ENCODE measurements at regions not wholly inside any gene's neighbourhood (a gene's known extent, or its start where the extent isn't known, plus 50 kb on each side); places are given as distances from the start of the nearest gene placed in this dataset.

DNA sequence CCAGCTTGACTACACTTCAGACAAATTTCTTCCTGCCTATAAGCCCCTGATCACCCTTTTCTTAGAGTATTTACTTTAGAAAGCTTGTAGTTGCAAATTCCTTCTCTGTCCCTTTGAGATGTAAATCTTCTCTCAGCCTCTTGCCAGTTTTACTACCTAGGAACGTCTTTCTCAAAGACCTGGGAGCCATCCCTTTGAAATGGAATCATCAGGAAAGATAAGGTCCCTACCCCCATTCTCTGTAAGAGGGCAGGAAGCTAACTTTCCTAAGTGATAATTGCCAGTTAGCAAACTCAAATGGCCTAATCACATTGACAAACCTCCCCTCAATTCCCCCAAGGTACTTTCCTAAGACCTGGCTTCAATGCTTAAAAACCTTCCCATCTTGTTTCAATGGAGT is 304.5 kb downstream of the MDFIC start:
- Histone ChIP-seq H3K27me3 (replicated peaks; ENCODE audit: insufficient read depth, low read length) (no peaks in the 10 kb centered on the region), H3K4me2 (ENCODE audit: low read depth, low read length) (no peak overlapping the region), H3K79me2 (ENCODE audit: low read length) (no peaks in the 10 kb centered on the region), H3K9me2 (replicated peaks; ENCODE audit: insufficient read depth, low read length) (no peaks in the 10 kb centered on the region), H3K9ac (ENCODE audit: low read length) (no peak overlapping the region), H3K4me1 (ENCODE audit: low read length) (peaks cover 10% of the 10 kb centered on the region), H2AFZ (ENCODE audit: low read length) (no peak overlapping the region), H3K27ac (ENCODE audit: low read length) (no peak overlapping the region), H4K20me1 (ENCODE audit: insufficient read depth, low read length) (no peaks in the 10 kb centered on the region), H3K36me3 (replicated peaks; ENCODE audit: insufficient read depth, low read length) (no peaks in the 10 kb centered on the region), H3F3A (ENCODE audit: insufficient read depth, low read length) (no peaks in the 10 kb centered on the region), H3K4me3 (ENCODE audit: low read length) (no peak overlapping the region), H3K9me3 (replicated peaks; ENCODE audit: insufficient read depth, low read length) (no peaks in the 10 kb centered on the region)
- no peak for DNase-seq
- no peak for TF ChIP-seq EZH2 (optimal IDR thresholded peaks at IDR 0.05; ENCODE audit: low read depth, low read length)
- no peak for TF ChIP-seq EZH2phosphoT487 (IDR thresholded peaks at IDR 0.05; ENCODE audit: low read length)
- TF ChIP-seq, protein P1, sequence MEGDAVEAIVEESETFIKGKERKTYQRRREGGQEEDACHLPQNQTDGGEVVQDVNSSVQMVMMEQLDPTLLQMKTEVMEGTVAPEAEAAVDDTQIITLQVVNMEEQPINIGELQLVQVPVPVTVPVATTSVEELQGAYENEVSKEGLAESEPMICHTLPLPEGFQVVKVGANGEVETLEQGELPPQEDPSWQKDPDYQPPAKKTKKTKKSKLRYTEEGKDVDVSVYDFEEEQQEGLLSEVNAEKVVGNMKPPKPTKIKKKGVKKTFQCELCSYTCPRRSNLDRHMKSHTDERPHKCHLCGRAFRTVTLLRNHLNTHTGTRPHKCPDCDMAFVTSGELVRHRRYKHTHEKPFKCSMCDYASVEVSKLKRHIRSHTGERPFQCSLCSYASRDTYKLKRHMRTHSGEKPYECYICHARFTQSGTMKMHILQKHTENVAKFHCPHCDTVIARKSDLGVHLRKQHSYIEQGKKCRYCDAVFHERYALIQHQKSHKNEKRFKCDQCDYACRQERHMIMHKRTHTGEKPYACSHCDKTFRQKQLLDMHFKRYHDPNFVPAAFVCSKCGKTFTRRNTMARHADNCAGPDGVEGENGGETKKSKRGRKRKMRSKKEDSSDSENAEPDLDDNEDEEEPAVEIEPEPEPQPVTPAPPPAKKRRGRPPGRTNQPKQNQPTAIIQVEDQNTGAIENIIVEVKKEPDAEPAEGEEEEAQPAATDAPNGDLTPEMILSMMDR (IDR thresholded peaks at IDR 0.05; ENCODE audit: low read length): no peak

DNA sequence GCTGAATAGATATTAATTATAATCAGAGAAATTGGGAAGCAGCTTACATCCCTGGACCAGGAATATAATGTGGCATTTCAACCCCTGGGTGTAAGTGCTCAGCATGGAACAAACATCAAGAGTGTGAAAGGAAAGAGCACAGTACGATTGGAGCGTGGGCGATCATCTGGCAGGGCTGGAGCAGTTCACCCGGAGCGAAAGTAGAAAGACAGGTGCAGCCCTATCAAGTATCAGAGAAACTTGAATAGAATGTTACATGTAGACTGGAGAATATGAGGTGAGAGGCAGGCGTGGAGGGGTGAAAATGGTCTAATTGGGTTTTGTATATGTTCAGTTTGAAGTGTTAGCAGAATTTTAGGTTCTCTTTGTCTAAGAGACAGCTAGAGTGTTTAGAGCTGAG is 303.0 kb downstream of the MDFIC start:
- Histone ChIP-seq H3K27me3 (replicated peaks; ENCODE audit: insufficient read depth, low read length) (no peaks in the 10 kb centered on the region), H3K4me1 (ENCODE audit: low read length) (peaks cover 6% of the 10 kb centered on the region), H3K9me2 (replicated peaks; ENCODE audit: insufficient read depth, low read length) (no peaks in the 10 kb centered on the region), H3K9me3 (replicated peaks; ENCODE audit: insufficient read depth, low read length) (no peaks in the 10 kb centered on the region), H3K4me3 (ENCODE audit: low read length) (no peak overlapping the region), H3F3A (ENCODE audit: insufficient read depth, low read length) (no peaks in the 10 kb centered on the region), H3K4me2 (ENCODE audit: low read depth, low read length) (no peak overlapping the region), H3K9ac (ENCODE audit: low read length) (no peak overlapping the region), H3K79me2 (ENCODE audit: low read length) (no peaks in the 10 kb centered on the region), H2AFZ (ENCODE audit: low read length) (no peak overlapping the region), H3K27ac (ENCODE audit: low read length) (no peak overlapping the region), H3K36me3 (replicated peaks; ENCODE audit: insufficient read depth, low read length) (no peaks in the 10 kb centered on the region), H4K20me1 (ENCODE audit: insufficient read depth, low read length) (no peaks in the 10 kb centered on the region)
- no peak for DNase-seq
- no peak for TF ChIP-seq EZH2 (optimal IDR thresholded peaks at IDR 0.05; ENCODE audit: low read depth, low read length)
- TF ChIP-seq, protein P1 (IDR thresholded peaks at IDR 0.05; ENCODE audit: low read length): no peak
- TF ChIP-seq EZH2phosphoT487 (IDR thresholded peaks at IDR 0.05; ENCODE audit: low read length): no peak

DNA sequence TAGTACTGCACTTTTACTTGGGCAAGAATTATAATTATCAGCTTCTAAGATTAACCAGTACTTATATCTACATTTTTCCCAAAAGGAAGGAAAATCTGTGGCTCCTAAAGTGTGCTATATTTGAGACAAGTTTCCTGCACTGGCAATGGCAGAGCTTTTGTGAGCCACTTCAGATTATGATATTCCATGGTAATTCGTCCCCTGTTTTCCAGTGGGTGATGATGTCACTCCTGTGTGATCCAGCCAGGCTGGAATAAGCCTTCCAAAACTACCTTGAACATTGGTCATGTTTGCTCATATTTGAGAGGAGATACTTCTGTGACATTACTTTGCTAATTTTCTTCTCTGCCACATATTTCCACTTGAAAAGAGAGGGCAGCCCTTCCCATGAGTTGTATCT is 302.1 kb downstream of the MDFIC start:
- Histone ChIP-seq H3K4me3 (ENCODE audit: low read length) (no peak overlapping the region), H3K9ac (ENCODE audit: low read length) (no peak overlapping the region), H3F3A (ENCODE audit: insufficient read depth, low read length) (no peaks in the 10 kb centered on the region), H3K4me1 (ENCODE audit: low read length) (no peaks in the 10 kb centered on the region), H3K9me2 (replicated peaks; ENCODE audit: insufficient read depth, low read length) (no peaks in the 10 kb centered on the region), H3K27me3 (replicated peaks; ENCODE audit: insufficient read depth, low read length) (no peaks in the 10 kb centered on the region), H3K36me3 (replicated peaks; ENCODE audit: insufficient read depth, low read length) (no peaks in the 10 kb centered on the region), H3K27ac (ENCODE audit: low read length) (no peak overlapping the region), H3K79me2 (ENCODE audit: low read length) (no peaks in the 10 kb centered on the region), H4K20me1 (ENCODE audit: insufficient read depth, low read length) (no peaks in the 10 kb centered on the region), H3K9me3 (replicated peaks; ENCODE audit: insufficient read depth, low read length) (no peaks in the 10 kb centered on the region), H2AFZ (ENCODE audit: low read length) (no peak overlapping the region), H3K4me2 (ENCODE audit: low read depth, low read length) (no peak overlapping the region)
- TF ChIP-seq, protein P1 (IDR thresholded peaks at IDR 0.05; ENCODE audit: low read length): no peak
- TF ChIP-seq EZH2phosphoT487 (IDR thresholded peaks at IDR 0.05; ENCODE audit: low read length): no peak
- TF ChIP-seq EZH2 (optimal IDR thresholded peaks at IDR 0.05; ENCODE audit: low read depth, low read length): no peak
- DNase-seq: no peak
